Peyer's patch (tissue), 4 donors: ENCODE measurements at regions not wholly inside any gene's neighbourhood (a gene's known extent, or its start where the extent isn't known, plus 50 kb on each side); places are given as distances from the start of the nearest gene placed in this dataset.

ENCODE experiments used
- DNase-seq, 3 donors: peaks; one replicate each; pipeline ENCODE4 v3.0.0-alpha.2; 2017 to 2019
- H3K27ac ChIP-seq, 4 donors: fragments of 200-600 bp; sonication (generic); one replicate each; pipeline ENCODE4 v1.5.1; 2016 to 2019
- H3K27me3 ChIP-seq, 2 donors: fragments of 200-600 bp; sonication (generic); one replicate each; pipeline ENCODE4 v1.5.1; 2019
- H3K36me3 ChIP-seq, 3 donors: fragments of 200-600 bp; sonication (generic); one replicate each; pipeline ENCODE4 v1.5.1; 2016 to 2019
- H3K4me1 ChIP-seq, 4 donors: fragments of 200-600 bp; sonication (generic); one replicate each; pipeline ENCODE4 v1.5.1; 2016 to 2019
- H3K4me3 ChIP-seq, 4 donors: fragments of 200-600 bp; sonication (generic); 1 replicate in 3 of 4; 2 replicates in 1 of 4; pipeline ENCODE4 v1.5.1; 2016 to 2019; ENCODE audit warnings: mild to moderate bottlenecking in 1 of 4
- H3K9me3 ChIP-seq, 4 donors: fragments of 200-600 bp; sonication (generic); one replicate each; pipeline ENCODE4 v1.5.1; 2016 to 2019; ENCODE audit warnings: mild to moderate bottlenecking in 1 of 4
- POLR2A ChIP-seq, 2 donors: fragments of 450-650 bp; IDR thresholded peaks; one replicate each; pipeline ENCODE4 v1.5.1; 2017; ENCODE audit warnings: antibody characterized with exemption in 2 of 2, mild to moderate bottlenecking in 2 of 2, moderate library complexity in 2 of 2
- TF ChIP-seq, protein P1 (sequence below), 6 experiments: fragments of 450-650 bp in 4 of 6; fragments of 200-600 bp in 2 of 6; sonication (generic) in 1 of 6; IDR thresholded peaks; one replicate each; pipeline ENCODE4 v1.5.1; 2017 to 2019; ENCODE audit warnings: antibody characterized with exemption in 6 of 6, mild to moderate bottlenecking in 3 of 6, moderate library complexity in 1 of 6

GRCh38 chr3:56917361-56918110 lies 115.8 kb upstream of the ARHGEF3 start:
- H3K9me3 ChIP-seq: no peaks in the 10 kb centered on the region
- H3K4me3 ChIP-seq: peak overlapping the region in 1 of 4 donors; percentile 6
- peaks cover 0 to 20% (median 1%) of the 10 kb centered on the region in 4 donors for H3K4me1 ChIP-seq
- peak in 2 of 3 donors; percentile 63 to 68 for DNase-seq
- no peaks in the 10 kb centered on the region for H3K36me3 ChIP-seq
- no peaks in the 10 kb centered on the region for H3K27me3 ChIP-seq
- TF ChIP-seq, protein P1, sequence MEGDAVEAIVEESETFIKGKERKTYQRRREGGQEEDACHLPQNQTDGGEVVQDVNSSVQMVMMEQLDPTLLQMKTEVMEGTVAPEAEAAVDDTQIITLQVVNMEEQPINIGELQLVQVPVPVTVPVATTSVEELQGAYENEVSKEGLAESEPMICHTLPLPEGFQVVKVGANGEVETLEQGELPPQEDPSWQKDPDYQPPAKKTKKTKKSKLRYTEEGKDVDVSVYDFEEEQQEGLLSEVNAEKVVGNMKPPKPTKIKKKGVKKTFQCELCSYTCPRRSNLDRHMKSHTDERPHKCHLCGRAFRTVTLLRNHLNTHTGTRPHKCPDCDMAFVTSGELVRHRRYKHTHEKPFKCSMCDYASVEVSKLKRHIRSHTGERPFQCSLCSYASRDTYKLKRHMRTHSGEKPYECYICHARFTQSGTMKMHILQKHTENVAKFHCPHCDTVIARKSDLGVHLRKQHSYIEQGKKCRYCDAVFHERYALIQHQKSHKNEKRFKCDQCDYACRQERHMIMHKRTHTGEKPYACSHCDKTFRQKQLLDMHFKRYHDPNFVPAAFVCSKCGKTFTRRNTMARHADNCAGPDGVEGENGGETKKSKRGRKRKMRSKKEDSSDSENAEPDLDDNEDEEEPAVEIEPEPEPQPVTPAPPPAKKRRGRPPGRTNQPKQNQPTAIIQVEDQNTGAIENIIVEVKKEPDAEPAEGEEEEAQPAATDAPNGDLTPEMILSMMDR (IDR thresholded peaks at IDR 0.05): no peak
- no peak for TF ChIP-seq POLR2A (IDR thresholded peaks at IDR 0.05)
- H3K27ac ChIP-seq: peak overlapping the region; percentile 44 to 84 (median 66)

DNA sequence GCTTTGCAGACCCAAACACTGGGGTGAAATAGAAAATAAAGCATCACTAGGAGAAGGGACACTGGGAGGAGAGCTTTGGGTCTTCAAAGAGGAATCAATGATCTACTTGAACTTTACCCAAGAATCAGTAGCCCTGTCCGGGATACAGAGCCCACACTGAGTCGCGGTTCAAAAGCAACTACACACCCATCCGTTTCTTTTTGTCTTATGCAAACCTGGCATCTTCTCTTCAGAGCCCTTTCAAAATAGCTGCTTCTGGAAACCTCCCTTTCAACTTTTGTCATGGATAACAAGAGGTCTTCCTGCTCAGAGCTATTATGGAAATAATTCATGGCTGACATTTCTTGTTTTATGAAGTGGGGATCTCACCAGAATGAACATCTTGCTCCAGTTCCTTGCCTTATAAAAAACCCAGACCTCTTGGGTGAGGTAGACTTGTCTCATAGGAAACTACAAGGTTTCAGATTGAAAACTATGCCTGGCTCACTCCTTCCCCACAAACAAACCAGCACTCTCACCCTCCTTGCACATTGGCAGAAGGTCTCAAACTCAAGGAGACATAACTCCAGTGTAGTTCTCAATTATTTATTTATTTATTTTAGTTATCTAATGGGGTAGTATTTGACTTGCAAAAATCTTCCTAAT lies 115.1 kb upstream of the ARHGEF3 start:
- no peaks in the 10 kb centered on the region for H3K36me3 ChIP-seq
- H3K4me3 ChIP-seq: peak overlapping the region; percentile 41 to 45 (median 44)
- no peaks in the 10 kb centered on the region for H3K9me3 ChIP-seq
- no peaks in the 10 kb centered on the region for H3K27me3 ChIP-seq
- TF ChIP-seq POLR2A (IDR thresholded peaks at IDR 0.05): no peak
- TF ChIP-seq, protein P1 (IDR thresholded peaks at IDR 0.05): no peak
- peaks cover 0 to 20% (median 1%) of the 10 kb centered on the region in 4 donors for H3K4me1 ChIP-seq
- peak overlapping the region; percentile 55 to 84 (median 68) for H3K27ac ChIP-seq
- no peak for DNase-seq

- no peak for TF ChIP-seq POLR2A (IDR thresholded peaks at IDR 0.05)
- TF ChIP-seq, protein P1 (IDR thresholded peaks at IDR 0.05): no peak
- no peaks in the 10 kb centered on the region for H3K9me3 ChIP-seq
- DNase-seq: peak in 2 of 3 donors; percentile 79 to 82
- H3K27me3 ChIP-seq: no peaks in the 10 kb centered on the region
- peaks cover 0 to 20% (median 1%) of the 10 kb centered on the region in 4 donors for H3K4me1 ChIP-seq
- H3K4me3 ChIP-seq: peak overlapping the region; percentile 41 to 45 (median 44)
- H3K36me3 ChIP-seq: no peaks in the 10 kb centered on the region
- H3K27ac ChIP-seq: peak overlapping the region; percentile 55 to 84 (median 68)
These were observed 114.3 kb upstream of the ARHGEF3 start for GRCh38 chr3:56915966-56916586.

GRCh38 chr3:56914646-56915045 lies 112.9 kb upstream of the ARHGEF3 start:
- DNase-seq: no peak
- Histone ChIP-seq H3K4me3 (peak overlapping the region in 1 of 4 donors; percentile 2), H3K27me3 (no peaks in the 10 kb centered on the region), H3K36me3 (no peaks in the 10 kb centered on the region), H3K9me3 (no peaks in the 10 kb centered on the region), H3K27ac (no peak overlapping the region), H3K4me1 (peaks cover 0 to 20% (median 1%) of the 10 kb centered on the region in 4 donors)
- no peak for TF ChIP-seq POLR2A (IDR thresholded peaks at IDR 0.05)
- TF ChIP-seq, protein P1 (IDR thresholded peaks at IDR 0.05): no peak

DNA sequence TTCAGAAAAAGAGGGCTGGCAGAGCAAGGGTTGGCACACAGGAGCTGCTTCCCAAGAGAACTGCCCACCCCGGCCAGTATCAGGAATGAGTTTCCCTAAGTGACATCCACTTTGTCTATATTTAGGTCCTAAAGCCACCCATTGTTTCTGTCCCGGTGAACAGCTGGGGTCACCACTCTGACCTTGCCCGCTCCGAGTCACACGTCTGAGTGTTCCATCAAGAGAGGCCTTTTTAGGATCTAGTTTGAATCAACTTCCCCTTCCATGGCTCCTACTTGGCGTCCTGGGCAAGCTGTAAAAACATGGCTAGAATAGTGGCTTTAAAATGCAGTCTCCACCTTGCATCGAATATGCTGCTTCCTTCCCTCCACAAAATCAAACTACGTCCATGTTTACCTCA lies 109.6 kb upstream of the ARHGEF3 start:
- Histone ChIP-seq H3K27ac (no peak overlapping the region), H3K4me3 (no peak overlapping the region), H3K9me3 (no peaks in the 10 kb centered on the region), H3K27me3 (no peaks in the 10 kb centered on the region), H3K4me1 (no peaks in the 10 kb centered on the region), H3K36me3 (no peaks in the 10 kb centered on the region)
- TF ChIP-seq, protein P1 (IDR thresholded peaks at IDR 0.05): no peak
- TF ChIP-seq POLR2A (IDR thresholded peaks at IDR 0.05): no peak
- DNase-seq: no peak
